ENCODE measurements at regions not wholly inside any gene's neighbourhood (a gene's known extent, or its start where the extent isn't known, plus 50 kb on each side); places are given as distances from the start of the nearest gene placed in this dataset.

GRCh38 chr5:142206801-142207200 is 98.2 kb downstream of the NDFIP1 start:
- intact Hi-C loops (cut with DNase I), result no loop called here
- no peak overlapping the region for H3K4me3 ChIP-seq
- TF ChIP-seq, protein P1, sequence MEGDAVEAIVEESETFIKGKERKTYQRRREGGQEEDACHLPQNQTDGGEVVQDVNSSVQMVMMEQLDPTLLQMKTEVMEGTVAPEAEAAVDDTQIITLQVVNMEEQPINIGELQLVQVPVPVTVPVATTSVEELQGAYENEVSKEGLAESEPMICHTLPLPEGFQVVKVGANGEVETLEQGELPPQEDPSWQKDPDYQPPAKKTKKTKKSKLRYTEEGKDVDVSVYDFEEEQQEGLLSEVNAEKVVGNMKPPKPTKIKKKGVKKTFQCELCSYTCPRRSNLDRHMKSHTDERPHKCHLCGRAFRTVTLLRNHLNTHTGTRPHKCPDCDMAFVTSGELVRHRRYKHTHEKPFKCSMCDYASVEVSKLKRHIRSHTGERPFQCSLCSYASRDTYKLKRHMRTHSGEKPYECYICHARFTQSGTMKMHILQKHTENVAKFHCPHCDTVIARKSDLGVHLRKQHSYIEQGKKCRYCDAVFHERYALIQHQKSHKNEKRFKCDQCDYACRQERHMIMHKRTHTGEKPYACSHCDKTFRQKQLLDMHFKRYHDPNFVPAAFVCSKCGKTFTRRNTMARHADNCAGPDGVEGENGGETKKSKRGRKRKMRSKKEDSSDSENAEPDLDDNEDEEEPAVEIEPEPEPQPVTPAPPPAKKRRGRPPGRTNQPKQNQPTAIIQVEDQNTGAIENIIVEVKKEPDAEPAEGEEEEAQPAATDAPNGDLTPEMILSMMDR (IDR thresholded peaks at IDR 0.05), result no peak
- 39 to 42% methylated on average over 2 of the region's 2 CpGs for WGBS, 2 donors
- H3K9me3 ChIP-seq, result no peaks in the 10 kb centered on the region
- no peak overlapping the region for H3K27ac ChIP-seq
- H3K36me3 ChIP-seq, result no peaks in the 10 kb centered on the region
- no peak for DNase-seq
- no peaks in the 10 kb centered on the region for H3K4me1 ChIP-seq
- H3K27me3 ChIP-seq, result no peaks in the 10 kb centered on the region
- no peak for ATAC-seq

- no peaks in the 10 kb centered on the region for H3K9me3 ChIP-seq
- ATAC-seq (no peak), DNase-seq (no peak)
- no peaks in the 10 kb centered on the region for H3K4me1 ChIP-seq
- H3K4me3 ChIP-seq, result no peak overlapping the region
- H3K36me3 ChIP-seq, result no peaks in the 10 kb centered on the region
- TF ChIP-seq, protein P1 (IDR thresholded peaks at IDR 0.05), result no peak
- no peaks in the 10 kb centered on the region for H3K27me3 ChIP-seq
- intact Hi-C loops (cut with DNase I), result no loop called here
- WGBS, 2 donors, result 78 to 79% methylated on average over 4 of the region's 4 CpGs
- no peak overlapping the region for H3K27ac ChIP-seq
Observed at GRCh38 chr5:142204219-142204618, 95.6 kb downstream of the NDFIP1 start.
